Glomerular visceral epithelial cell (primary cell): ENCODE measurements at regions not wholly inside any gene's neighbourhood (a gene's known extent, or its start where the extent isn't known, plus 50 kb on each side); places are given as distances from the start of the nearest gene placed in this dataset.
"Not testable (repeated sequence)": the region's sequence is repeated elsewhere in the genome, so short reads cannot be mapped to it uniquely, and the experiment has no call there.

Source experiments
- DNase-seq: peaks from one replicate; pipeline ENCODE4 v3.0.0-alpha.2; 2016; ENCODE audit errors: extremely low spot score

GRCh38 chr5:124796495-124796894, 50.1 kb upstream of the ZNF608 start:
- DNase-seq: no peak

- DNase-seq: no peak
Observed at GRCh38 chr5:124797665-124798087, 51.2 kb upstream of the ZNF608 start.

DNA sequence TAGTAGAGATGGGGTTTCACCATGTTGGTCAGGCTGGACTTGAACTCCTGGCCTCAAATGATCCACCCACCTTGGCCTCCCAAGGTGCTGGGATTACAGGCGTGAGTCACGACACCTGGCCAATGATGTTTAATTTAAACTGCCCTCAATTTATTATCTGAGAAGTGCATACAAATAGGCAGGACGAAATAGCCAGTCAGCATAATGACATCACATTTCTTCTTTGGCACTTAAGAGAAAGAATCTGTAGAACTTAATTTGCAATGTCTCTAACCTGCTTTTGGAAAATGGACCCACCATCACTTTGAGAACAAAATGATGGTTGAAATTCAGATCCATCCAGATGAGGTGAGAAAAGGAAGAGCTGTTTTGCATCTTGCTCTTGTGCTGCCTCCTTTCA, 52.5 kb upstream of the ZNF608 start:
- DNase-seq: no peak

GRCh38 chr5:124801551-124801950, 55.1 kb upstream of the ZNF608 start:
- DNase-seq: no peak

DNA sequence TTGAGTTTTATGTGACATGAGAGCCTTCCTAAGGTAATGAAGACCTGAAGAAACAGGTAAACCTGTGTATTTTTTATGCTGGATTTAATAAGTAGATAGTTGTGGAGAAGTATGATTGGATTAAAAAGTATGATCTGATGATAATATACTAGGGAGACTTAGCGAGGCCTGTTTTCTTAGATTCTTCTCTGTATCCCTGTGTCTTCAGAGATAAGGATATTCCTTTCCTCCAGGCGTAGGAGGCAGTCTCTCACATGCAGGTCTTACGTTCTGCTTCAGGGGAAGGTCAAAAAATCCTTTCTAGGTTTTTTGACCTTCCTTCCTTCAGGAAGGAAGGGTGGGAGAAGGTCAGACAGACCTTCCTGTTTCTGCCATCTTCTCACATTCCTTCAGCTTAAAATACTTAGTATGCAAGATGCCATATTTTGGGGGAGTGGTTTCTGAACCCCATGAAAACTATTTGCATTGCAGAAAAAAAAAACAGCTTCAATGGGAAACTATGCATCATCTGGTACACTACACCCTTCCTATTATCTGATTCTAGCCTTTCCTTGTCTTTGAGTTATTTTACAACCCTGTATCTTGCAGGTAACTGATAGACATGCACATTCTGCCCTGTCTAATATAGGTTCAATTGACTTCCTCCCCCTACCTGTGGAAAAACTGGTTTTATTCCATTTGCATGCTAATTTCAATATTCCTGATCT, 57.3 kb upstream of the ZNF608 start:
- no peak for DNase-seq

- DNase-seq: no peak
Observed at GRCh38 chr5:124806026-124806372, 59.6 kb upstream of the ZNF608 start.

GRCh38 chr5:124806373-124807077, 60.1 kb upstream of the ZNF608 start:
- DNase-seq: peak; percentile 91

DNA sequence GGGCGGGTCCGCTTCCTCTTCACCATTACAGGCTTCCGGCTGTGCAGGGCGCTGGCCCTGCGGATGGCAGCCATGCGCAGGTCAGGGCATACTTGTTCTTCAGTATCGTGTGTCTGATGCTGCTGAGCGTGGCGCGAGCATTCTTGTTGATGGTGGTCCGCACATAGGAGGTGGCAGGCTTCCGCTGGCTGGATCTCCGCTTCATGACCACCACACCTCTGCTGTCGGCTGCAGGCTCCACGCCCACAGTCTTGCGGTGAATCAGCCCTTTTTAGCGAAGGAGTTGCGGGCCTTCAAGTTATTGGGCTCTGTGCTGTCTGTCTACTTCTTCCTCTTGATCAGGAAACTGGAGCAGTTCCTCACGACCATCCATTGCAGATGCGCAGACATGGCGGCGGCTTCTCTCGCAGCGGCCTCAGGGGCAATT, 62.4 kb upstream of the ZNF608 start:
- no peak for DNase-seq

DNA sequence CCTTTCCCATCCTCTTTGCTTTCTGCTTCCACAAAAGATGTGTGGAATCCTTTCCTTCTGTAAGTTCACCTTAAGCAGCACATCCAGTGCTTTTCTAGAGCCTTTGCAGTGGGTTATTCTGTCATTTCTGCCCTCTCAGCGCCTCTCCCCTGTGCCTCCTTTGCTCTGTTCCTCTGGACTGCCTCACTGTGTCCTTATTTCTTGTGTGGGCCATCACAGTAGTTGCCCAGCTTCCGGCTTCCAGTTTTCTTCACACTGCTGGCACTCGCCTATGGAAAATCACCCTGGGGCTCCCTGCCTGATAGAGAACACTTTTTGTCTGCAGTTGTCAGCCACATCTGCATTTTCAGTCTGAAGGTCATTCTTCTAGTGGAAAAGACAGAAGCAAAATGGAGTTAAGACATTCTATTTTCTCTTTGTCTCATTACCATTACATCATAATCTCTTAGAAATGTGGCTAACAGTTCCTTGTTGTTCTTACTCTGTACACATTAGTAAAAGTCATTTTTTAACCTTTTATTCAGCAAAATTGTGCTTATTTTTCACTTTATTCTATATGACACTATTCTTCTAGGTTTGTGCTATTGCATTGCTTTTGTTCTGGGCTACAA, 64.1 kb upstream of the ZNF608 start:
- DNase-seq: no peak

GRCh38 chr5:124812771-124813358, 66.4 kb upstream of the ZNF608 start:
- DNase-seq: no peak

- DNase-seq: no peak
Observed at GRCh38 chr5:124816381-124816780, 69.9 kb upstream of the ZNF608 start.

GRCh38 chr5:124819201-124819600, 72.8 kb upstream of the ZNF608 start:
- DNase-seq: peak; percentile 9

- DNase-seq: no peak
Observed at GRCh38 chr5:124822647-124823046, 76.2 kb upstream of the ZNF608 start.

- no peak for DNase-seq
Observed at GRCh38 chr5:124823380-124823779, 76.9 kb upstream of the ZNF608 start.

- no peak for DNase-seq
Observed at GRCh38 chr5:124824637-124825158, 78.3 kb upstream of the ZNF608 start.

- no peak for DNase-seq
Observed at GRCh38 chr5:124825250-124825982, 79.0 kb upstream of the ZNF608 start.

- DNase-seq: no peak
Observed at GRCh38 chr5:124825983-124826337, 79.5 kb upstream of the ZNF608 start.

- no peak for DNase-seq
Observed at GRCh38 chr5:124828731-124829234, 82.3 kb upstream of the ZNF608 start.

DNA sequence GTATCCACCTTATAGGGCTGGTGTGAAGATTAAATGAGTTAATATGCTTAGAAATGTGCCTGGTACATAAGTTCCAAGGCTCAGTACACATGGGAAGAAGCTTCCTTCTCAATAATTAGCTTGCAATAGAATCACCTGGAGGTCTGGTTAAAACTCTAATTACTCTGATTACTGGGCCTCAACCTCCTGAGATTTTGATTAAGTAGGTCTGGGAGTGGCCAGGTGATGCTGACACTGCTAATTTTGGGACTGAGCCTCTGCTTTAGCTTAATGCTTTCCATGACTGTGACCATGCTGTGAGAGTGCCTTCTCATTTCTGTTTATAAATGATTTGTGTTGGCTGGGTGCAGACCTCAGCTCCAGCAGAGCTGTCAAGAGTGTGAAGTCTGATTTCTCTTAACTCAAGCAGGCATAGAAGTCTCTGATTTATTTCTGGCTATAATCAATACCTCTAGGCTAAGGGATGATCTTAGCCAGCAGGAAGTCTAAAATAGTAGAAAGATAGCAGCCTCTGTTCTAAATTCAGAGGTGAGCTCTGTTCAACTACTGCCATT, 85.3 kb upstream of the ZNF608 start:
- no peak for DNase-seq

DNA sequence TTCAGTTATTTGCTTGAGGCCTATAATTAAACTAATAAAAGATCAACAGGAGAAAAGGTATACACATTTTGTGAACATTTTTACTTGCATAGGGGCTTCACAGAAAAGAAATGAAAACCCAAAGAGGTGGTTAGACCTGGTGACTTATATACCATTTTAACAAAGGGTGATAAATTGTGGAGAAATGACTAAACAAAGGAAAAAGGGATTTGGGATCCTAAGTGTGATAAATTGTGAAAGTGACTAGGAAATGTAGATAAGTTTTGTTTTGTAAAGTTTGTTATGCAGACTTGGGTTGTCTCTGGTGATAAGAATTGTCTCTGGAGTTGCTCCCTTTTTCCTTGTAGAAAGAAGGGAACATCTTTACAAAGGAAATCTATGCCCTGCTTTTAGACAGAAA, 86.1 kb upstream of the ZNF608 start:
- no peak for DNase-seq

DNA sequence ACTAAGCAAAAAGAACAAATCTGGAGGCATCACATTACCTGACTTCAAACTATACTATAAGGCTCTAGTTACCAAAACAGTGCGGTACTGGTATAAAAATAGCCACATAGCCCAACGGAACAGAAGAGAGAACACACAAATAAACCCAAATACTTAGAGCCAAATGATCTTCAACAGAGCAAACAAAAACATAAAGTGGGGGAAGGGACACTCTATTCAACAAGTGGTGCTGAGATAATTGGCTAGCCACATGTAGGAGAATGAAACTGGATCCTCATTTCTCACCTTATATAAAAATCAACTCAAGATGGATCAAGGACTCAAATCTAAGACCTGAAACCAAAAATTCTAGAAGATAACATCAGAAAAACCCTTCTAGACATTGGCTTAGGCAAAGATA, 89.9 kb upstream of the ZNF608 start:
- not testable (repeated sequence) for DNase-seq
